HG02870 (cell line): ENCODE measurements at regions not wholly inside any gene's neighbourhood (a gene's known extent, or its start where the extent isn't known, plus 50 kb on each side); places are given as distances from the start of the nearest gene placed in this dataset.

ENCODE experiments used
- ATAC-seq: cut with Tn5 transposase; IDR thresholded peaks from one replicate; pipeline ENCODE4 v1.9.1; 2021; ENCODE audit warnings: mild to moderate bottlenecking, moderate library complexity; ENCODE audit not compliant: unreplicated experiment

DNA sequence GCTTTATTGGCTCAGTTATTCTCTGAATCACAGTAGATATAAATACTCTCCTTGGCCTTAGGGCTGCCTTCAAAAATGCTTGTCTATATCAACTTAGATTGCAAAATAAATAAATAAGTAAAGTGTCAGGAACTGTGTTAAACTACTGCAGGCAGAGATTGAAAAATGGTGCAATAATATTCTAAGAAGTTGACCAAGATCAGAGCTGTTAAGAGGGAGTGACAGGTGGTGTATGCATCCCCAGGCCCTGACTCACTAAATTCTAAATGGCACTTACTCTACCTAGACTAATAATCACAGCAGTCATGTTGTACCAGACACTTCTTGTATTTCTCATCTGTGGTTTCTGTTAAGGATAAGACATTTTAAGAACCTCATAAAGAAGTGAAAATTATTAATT lies 235.1 kb upstream of the SPOCK3 start:
- no peak for ATAC-seq

DNA sequence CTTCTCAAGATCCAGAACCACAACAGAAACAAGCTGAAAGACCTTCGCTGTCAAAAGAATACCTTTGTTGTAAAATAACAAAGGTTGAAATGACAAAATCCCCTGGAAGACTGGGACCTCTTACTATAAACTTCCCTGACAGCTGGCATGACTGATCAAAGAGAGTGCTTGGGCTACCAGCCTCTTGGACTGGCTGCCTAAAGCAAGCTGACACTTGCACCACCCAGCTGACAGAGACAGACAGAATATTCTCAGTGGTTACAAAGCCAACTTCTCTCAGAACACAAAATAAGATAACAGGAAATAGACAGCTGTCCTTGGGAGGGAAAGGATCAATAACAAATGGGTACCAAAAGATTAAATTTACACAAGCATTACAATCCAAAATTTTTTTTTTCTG lies 241.7 kb upstream of the SPOCK3 start:
- ATAC-seq = no peak

DNA sequence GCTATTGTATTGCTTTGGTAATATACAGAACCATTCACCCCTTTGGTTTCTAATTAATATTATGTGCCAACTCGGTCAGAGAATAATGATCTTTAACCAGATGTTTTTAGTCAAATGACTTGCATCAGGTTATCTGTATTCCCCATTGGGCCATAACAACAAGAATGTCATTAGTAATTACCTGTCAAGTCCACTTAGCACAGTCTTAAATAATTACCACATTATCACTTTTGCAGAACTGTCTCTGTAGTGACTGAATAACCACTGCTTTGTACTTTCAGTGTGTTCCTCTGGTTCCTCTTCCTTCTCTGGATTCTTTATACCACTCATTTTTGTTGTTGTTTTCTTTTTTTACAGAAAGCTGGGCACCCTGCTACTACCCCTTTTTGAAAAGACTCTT lies 257.7 kb upstream of the SPOCK3 start:
- ATAC-seq = no peak

DNA sequence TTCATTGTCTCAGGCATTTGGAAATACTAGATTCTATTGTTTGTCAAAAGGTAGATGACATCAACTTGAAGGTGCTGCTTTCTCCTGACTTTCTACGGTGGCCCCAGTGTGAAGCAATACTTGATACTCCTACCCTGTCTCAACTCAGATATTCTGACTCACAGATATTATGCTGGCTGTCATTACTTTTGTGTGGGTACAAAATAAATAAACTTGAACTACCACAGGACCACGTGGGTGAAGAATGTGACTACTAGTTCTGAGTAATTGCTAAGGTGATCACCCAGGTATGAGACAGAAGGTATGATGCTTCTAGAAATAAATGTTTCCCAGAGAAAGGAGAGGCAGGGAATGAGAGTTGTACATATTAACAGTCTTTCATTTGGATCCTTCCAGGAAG lies 275.3 kb upstream of the SPOCK3 start:
- no peak for ATAC-seq

DNA sequence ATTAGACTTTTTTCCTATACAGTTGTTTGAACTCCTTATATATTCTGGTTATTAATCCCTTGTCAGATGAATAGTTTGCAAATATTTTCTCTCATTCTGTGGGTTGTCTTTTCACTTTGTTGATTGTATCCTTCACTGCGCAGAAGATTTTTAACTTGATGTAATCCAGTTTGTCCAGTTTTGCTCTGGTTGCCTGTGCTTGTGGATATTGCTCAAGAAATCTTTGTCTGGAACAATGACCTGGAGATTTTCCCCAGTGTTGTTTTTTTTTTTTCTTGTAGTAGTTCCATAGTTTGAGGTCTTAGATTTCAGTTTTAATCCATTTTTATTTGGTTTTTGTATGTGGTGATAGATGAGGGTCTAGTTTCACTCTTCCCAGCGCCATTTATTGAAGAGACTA lies 289.8 kb upstream of the SPOCK3 start:
- ATAC-seq = no peak

DNA sequence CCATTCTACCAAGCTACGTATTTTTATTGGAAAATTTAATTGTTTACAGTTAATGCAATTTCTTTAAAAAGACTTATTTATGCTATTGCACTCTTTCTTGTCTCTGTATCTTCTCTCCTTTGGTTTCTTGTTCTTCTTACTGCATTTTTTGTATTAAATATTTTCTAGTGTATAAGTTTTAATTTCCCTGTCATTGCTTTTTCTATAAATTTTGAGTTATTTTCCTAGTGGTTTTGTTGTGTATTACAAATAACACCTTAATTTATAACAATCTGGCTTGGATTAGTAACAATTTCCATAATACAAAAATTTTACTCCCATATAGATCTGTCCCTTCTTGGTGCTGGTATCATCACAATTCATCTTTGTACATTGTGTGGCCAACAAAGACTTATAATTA lies 303.5 kb upstream of the SPOCK3 start:
- ATAC-seq = no peak

DNA sequence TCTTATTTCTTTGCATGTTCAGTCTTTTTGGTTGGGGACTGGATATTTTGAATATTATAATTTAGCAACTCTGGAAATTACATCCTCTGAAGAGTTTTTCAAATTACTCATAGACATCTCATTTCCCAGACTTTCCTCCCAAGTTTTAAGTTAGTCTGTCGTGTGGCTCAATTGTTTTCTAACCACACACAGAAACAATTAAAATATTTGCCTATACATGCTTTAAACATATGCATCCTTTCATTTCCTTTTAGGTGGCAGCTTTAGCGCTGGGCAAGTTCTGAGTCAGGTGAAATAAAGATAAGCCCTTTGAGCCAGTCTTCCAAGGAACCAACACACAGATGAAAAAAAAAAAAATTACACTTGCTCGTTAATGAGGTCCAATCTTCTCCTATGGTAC lies 307.0 kb upstream of the SPOCK3 start:
- no peak for ATAC-seq

DNA sequence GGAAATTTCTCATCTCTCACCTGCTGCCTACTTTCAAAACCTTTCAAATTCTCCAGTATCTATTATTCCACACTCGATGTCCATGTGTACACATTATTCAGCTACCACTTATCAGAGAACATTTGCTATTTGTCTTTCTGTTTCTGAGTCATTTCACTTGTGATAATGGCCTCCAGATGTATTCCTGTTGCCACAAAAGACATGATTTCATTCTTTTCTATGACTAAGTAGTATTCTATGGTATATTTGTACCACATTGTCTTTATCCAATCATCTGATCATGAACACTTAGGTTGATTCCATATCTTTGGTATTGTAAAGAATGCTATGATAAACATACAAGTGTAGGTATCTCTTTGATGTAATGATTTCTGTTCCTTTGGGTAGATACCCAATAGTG lies 310.1 kb upstream of the SPOCK3 start:
- no peak for ATAC-seq

DNA sequence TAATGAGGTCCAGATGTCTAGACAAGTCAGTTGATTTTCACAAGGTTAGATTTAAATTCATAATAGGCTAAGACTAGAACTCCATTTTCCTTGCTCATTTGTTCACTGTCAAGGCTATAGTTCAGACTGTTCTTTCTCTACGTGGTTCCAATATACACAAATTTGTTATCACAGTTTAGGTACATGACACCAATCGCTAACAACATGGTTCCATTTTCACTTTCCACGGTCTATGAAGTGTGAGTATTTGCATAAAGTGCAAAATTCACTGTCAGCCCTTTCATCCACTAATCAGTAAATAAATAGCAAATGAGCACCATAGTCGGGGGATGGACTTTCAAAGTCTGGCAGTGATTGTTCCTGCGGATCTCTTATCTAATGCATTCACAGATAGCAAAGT lies 315.7 kb upstream of the SPOCK3 start:
- ATAC-seq = no peak

DNA sequence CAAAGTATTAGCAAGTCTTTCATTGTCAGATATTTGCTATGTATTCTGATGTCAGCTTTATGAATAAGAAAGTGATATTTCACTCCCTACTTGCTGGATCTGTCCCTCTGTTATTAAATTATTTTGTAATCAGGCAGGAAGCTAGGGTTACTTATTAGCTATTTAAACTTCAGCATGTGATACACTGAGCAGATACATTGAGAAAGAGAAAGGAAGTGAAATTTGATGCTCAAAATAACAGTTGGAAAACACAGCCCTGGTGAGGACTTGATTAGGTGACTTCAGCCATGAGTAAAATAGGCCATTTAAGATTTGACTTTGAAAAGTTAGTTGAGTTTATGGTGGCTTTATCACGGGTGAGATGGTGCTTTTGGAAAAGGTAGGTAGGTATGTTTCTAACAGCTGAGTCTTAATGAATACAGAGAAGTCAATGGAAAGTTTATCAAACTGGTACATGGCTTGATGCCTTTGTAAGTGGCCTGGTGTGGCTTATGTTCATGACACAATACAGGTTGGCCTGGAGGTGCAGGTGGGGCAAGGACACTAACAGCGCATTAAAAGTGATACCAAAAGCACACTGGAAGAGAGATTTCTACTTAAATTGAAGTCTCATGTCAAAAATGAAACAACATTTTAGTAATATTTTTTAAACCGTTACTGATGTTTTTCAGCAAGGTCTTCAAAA lies 321.2 kb upstream of the SPOCK3 start:
- ATAC-seq = no peak

DNA sequence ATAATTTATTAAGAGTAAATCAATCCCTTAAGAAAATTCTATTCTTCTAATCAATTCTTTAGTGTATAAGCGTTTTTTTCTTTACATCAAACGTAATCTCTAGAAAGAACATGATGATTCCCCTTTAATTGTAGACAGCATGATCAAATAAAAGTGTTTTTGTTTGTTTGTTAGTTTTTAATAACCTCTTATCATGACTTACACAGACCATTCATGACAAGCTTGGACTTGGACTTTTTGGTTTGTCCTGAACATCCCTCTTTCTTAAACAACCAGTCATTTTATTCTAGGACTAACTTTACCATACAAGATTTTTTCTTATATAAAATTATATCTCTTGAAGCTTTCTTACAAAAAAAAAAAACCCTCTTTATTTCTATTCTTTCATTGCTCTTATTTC lies 344.6 kb upstream of the SPOCK3 start:
- ATAC-seq = no peak

DNA sequence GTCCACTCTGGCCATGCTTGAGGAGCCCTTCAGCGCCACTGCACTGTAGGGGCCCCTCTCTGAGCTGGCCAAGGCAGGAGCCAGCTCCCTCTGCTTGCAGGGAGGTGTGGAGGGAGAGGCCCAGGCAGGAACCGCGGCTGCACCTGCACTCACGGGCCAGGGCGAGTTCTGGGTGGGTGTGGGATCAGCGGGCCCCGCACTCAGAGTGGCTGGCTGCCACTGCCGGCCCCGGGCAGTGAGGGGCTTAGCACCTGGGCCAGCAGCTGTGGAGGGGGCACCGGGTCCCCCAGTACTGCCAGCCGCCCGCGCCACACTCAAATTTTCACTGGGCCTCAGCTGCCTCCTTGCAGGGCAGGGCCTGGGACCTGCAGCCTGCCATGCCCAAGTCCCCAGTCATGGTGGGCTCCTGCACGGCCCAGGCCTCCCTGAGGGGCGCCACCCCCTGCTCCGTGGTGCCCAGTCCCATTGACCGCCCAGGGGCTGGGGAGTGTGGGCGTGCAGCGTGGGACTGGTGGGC lies 347.2 kb upstream of the SPOCK3 start:
- no peak for ATAC-seq

DNA sequence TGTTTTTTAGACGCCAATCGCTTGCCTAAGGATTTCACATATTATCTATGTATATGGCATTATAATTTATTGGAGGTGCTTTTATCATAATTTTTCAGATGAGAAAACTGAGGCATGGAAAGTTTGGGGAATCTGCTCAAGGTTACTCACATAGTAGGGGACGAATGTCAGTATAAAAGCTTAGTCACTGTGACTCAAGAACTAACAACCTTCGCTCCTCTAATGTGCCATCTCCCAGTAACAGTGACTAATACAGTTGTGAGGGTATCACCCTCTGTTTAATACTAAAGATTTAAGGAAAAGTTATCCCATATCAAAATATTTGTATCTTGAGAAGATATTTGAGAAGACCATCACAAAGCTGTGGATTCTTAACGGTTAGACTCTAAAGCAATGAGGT lies 353.1 kb upstream of the SPOCK3 start:
- ATAC-seq = no peak

DNA sequence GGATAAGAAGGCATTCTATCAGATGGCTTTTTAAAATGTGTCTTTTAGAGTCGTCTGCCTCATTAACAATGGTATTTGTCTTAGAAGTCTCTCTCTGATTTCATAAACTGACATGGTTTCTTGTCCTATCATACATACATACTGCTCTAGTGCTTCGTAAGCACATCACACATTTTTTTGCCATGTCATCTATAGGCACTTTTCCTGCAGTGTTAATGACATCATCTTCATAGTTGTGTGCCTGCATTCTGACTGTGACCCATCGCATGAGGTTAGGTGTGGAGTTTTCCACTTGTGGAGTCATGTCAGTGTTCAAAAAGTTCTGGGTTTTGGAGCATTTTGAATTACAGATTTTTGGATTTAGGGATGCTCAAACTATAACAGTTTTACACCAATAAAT lies 361.6 kb upstream of the SPOCK3 start:
- ATAC-seq = no peak

DNA sequence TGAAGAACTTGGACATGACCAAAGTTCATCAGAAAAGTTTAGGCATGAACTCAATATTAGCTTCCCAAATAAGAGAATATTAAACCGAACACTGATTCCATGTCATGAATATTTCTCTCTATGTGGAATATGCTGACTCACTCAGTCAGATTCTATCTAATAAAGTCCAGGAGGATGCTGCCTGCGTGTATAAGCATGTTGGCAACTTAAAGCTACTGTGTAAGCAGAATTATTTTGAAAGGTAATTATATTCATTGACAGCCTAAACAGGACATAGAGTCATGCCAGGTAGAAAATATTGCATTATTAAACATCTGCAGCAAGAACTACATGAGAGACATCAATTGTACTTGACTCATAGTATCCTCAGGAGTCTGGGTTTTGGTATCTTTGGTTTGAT lies 367.9 kb upstream of the SPOCK3 start:
- no peak for ATAC-seq

DNA sequence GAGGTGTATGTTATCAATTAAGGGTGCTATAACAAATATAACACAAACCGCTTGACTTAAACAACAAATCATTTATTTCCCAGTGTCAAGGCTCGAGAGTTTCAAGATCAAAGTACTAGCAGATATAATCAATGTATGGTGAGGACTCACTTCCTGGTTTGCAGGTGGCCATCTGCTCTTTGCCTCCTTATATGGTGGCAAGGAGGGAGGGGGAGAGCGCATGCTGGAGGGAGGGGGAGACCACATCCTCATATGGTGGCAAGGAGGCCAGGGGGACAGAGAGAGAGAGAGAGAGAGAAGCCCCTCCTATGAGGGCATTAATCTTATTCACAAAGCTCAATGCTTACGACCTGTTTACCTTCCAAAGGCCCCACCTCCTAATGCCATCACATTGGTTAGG lies 372.3 kb upstream of the SPOCK3 start:
- no peak for ATAC-seq

DNA sequence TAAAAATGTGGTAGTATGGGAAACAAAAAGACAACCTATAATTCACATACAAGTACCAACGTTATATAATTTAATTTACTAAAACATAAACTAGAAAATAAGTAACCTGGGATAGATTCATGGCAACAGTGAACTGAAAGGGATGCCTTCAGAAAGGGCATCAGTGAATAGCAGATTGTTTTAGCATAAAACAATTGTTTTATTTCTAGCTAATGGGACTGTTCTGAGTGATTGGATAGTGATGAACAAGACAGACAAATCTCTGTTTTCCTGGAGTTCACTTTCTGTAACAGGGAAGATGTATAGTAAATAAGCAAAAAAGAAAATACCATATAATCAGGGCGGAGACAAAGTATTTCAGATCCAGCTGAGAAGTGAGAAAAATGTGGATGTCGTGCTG lies 379.1 kb upstream of the SPOCK3 start:
- no peak for ATAC-seq

DNA sequence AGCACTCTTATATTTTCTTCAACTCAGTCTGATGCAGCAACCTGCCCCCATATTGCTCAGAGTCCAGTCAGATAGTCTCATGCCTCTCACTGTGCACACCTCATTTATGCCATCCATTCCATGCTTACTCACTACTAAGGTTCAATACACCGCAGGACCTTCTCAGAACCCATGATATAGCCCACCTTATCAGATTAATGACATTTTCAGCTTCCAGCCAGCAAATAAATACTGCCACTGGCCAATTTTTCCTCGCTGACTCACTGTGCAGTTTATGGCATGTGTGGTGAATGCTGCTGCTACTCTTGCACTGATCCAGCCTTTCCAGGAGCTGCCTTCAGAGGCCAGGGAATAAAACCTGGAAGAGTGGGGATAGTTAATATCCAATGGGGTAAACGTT lies 380.6 kb upstream of the SPOCK3 start:
- ATAC-seq = no peak

DNA sequence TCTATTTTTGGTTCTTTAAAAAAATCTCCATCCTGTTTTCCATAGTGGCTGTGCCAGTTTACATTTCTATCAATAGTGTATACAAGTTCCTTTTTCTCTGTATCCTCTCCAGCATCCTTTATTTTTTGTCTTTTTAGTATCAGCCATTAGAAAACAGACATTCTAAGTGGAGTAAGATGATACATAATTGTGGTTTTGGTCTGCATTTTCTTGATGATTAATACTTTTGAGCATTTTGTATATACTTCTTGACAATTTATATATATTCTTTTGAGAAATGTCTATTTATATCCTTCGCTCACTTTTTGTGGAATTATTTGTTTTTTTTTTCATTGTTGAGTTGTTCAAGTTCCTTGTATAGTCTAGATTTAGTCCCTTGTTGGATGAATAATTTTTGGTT lies 382.2 kb upstream of the SPOCK3 start:
- ATAC-seq = no peak

DNA sequence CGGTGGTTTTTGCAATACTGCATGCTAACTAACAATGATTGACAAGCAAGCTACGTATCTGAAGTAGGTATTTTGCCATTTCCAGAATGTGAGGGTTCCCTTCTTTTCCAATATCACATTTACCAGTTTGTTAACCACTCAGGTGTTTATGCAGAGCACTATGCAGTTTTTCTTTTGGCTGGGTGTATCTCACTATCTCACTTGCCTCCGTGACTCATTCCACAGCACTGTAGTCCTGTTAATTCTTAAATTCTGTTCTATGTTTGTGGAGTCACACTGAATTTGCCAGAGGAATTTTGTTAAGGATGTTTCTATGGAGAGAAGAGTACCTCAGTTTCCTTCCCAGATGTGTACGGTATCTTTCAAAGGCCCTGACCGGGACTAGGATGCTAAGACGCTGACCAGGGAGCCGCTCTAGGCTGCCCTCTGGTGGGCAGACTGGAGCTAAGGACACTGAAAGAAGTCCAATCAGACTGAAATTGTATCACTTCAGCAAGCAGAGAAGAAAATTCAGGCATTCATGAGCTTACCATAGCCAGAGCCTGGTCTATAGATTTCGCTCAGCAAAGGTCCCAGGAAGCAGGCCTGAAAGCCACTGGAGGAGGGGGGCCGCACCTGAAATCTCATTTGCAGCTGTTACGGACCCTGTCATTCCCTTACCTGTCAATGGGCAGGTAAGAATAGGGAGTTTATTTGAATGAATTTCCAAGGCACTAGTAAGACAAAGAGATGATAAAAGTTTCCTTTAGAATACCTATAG lies 388.4 kb upstream of the SPOCK3 start:
- peak; percentile 85 for ATAC-seq

DNA sequence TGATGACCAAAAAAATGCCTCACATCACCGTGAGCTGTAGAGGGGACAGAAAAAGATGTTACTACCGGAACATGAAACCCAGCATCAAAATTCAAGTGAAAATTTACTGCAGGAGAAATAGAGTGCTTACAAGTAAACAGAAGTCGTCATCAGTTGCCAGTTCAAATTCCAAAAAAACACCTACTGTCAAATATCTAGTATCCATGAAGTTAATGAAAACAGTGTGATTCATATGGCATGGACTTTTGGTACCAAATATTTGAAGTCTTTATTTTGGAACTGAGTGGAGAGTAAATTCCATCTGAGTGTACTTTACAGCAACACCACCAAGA lies 388.9 kb upstream of the SPOCK3 start:
- ATAC-seq = no peak

DNA sequence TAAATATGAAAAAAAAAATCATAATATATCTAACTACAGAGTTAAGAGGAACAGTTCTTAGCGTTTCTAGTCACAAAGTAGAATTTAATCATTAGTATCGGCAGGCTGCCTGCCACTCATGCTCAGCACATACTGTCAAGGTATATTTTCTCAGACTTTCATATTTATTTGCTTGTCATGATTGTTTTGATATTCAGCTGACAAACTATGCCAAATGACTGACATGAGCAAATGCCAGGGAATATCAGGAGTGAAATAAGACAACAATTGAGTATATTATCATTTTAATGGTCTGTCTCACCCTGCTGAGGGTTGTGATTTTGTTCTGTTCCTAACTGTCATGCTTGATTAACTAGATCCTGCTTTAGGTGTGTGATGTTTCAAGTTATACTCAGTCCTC lies 395.0 kb upstream of the SPOCK3 start:
- ATAC-seq = no peak

DNA sequence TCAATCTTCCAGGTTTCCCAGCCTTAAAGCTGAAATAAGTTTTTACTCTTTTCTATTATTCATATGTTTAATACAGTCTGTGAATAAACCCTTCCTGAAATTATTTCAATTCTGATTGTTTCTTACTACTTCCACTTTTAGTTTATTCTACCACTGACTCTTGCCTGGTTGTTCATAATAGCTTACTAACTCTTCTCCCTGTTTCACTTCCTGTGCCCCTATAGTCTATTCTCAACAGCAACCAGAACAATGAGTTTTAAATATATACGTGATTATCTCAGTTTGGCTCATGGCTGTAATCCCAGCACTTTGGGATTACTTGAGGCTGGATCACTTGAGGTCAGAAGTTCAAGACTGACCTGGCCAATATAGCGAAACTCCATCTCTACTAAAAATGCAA lies 408.0 kb upstream of the SPOCK3 start:
- no peak for ATAC-seq
